ENCODE measurements at regions not wholly inside any gene's neighbourhood (a gene's known extent, or its start where the extent isn't known, plus 50 kb on each side); places are given as distances from the start of the nearest gene placed in this dataset.

- no peaks in the 10 kb centered on the region for H3K36me3 ChIP-seq
- H3K4me3 ChIP-seq, result no peak overlapping the region
- no peak for DNase-seq (ENCODE audit: extremely low spot score)
- TF ChIP-seq, protein P1, sequence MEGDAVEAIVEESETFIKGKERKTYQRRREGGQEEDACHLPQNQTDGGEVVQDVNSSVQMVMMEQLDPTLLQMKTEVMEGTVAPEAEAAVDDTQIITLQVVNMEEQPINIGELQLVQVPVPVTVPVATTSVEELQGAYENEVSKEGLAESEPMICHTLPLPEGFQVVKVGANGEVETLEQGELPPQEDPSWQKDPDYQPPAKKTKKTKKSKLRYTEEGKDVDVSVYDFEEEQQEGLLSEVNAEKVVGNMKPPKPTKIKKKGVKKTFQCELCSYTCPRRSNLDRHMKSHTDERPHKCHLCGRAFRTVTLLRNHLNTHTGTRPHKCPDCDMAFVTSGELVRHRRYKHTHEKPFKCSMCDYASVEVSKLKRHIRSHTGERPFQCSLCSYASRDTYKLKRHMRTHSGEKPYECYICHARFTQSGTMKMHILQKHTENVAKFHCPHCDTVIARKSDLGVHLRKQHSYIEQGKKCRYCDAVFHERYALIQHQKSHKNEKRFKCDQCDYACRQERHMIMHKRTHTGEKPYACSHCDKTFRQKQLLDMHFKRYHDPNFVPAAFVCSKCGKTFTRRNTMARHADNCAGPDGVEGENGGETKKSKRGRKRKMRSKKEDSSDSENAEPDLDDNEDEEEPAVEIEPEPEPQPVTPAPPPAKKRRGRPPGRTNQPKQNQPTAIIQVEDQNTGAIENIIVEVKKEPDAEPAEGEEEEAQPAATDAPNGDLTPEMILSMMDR (IDR thresholded peaks at IDR 0.05), result no peak
- TF ChIP-seq POLR2A (IDR thresholded peaks at IDR 0.05; ENCODE audit: low read depth), result no peak
- no peak for TF ChIP-seq EP300 (IDR thresholded peaks at IDR 0.05)
- no peak for TF ChIP-seq POLR2AphosphoS5 (IDR thresholded peaks at IDR 0.05)
- intact Hi-C loops (cut with DNase I), result no loop called here
- 70% methylated on average over 4 of the region's 4 CpGs for WGBS
- peaks cover 0 to 3% (median 0%) of the 10 kb centered on the region in 4 donors for H3K4me1 ChIP-seq
- H3K9me3 ChIP-seq, result no peaks in the 10 kb centered on the region
- H3K27me3 ChIP-seq, result peaks cover 0 to 7% (median 0%) of the 10 kb centered on the region in 4 donors
- H3K27ac ChIP-seq (replicated peaks in 1 of 4), result no peak overlapping the region
Measured at GRCh38 chr18:73741946-73742345, 405.7 kb downstream of the FBXO15 start.

DNA sequence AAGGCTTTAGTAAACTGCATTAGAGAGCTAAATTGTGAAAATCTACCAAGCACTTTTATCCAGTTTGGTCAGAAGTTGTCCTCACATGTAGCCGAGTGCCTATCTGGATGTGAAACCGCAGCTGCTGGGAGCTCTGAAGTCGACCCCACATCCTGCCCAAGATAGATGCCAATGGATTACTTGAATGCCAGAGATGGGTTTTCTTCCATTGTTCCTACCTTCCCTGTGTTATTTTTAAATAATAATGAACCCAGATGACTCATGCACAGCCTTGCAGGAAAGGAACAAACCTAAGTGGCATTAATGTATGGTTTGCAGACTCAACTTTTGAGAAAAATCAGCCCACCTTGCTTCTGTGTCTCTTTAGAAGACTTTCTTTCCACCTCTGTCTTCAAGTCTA is 408.5 kb downstream of the FBXO15 start:
- intact Hi-C loops (cut with DNase I), result no loop called here
- Histone ChIP-seq H3K4me1 (peaks cover 0 to 3% (median 0%) of the 10 kb centered on the region in 4 donors), H3K36me3 (no peaks in the 10 kb centered on the region), H3K27ac (replicated peaks in 1 of 4) (no peak overlapping the region), H3K27me3 (peaks cover 0 to 7% (median 0%) of the 10 kb centered on the region in 4 donors), H3K4me3 (no peak overlapping the region), H3K9me3 (no peaks in the 10 kb centered on the region)
- TF ChIP-seq POLR2AphosphoS5 (IDR thresholded peaks at IDR 0.05), result no peak
- TF ChIP-seq, protein P1 (IDR thresholded peaks at IDR 0.05), result no peak
- no peak for TF ChIP-seq EP300 (IDR thresholded peaks at IDR 0.05)
- no peak for TF ChIP-seq POLR2A (IDR thresholded peaks at IDR 0.05; ENCODE audit: low read depth)
- no peak for DNase-seq (ENCODE audit: extremely low spot score)
- 63% methylated on average over 3 of the region's 3 CpGs for WGBS

GRCh38 chr18:73737990-73738389 is 409.6 kb downstream of the FBXO15 start:
- Histone ChIP-seq H3K36me3 (no peaks in the 10 kb centered on the region), H3K27me3 (peaks cover 0 to 7% (median 0%) of the 10 kb centered on the region in 4 donors), H3K4me3 (no peak overlapping the region), H3K4me1 (peaks cover 0 to 3% (median 0%) of the 10 kb centered on the region in 4 donors), H3K27ac (replicated peaks in 1 of 4) (no peak overlapping the region), H3K9me3 (no peaks in the 10 kb centered on the region)
- no peak for DNase-seq (ENCODE audit: extremely low spot score)
- intact Hi-C loops (cut with DNase I), result no loop called here
- TF ChIP-seq, protein P1 (IDR thresholded peaks at IDR 0.05), result no peak
- no peak for TF ChIP-seq POLR2AphosphoS5 (IDR thresholded peaks at IDR 0.05)
- no peak for TF ChIP-seq EP300 (IDR thresholded peaks at IDR 0.05)
- TF ChIP-seq POLR2A (IDR thresholded peaks at IDR 0.05; ENCODE audit: low read depth), result no peak

GRCh38 chr18:73735836-73736235 is 411.8 kb downstream of the FBXO15 start:
- no peaks in the 10 kb centered on the region for H3K4me1 ChIP-seq

More at GRCh38 chr18:73735836-73736235, 411.8 kb downstream of the FBXO15 start:
- DNase-seq (ENCODE audit: extremely low spot score), result no peak
- no peaks in the 10 kb centered on the region for H3K36me3 ChIP-seq
- no peak overlapping the region for H3K4me3 ChIP-seq
- peaks cover 0 to 2% (median 0%) of the 10 kb centered on the region in 4 donors for H3K9me3 ChIP-seq
- H3K27ac ChIP-seq (replicated peaks in 1 of 4), result no peak overlapping the region
- TF ChIP-seq EP300 (IDR thresholded peaks at IDR 0.05) (no peak), POLR2A (IDR thresholded peaks at IDR 0.05; ENCODE audit: low read depth) (no peak), POLR2AphosphoS5 (IDR thresholded peaks at IDR 0.05) (no peak)
- TF ChIP-seq, protein P1 (IDR thresholded peaks at IDR 0.05), result no peak
- peaks cover 0 to 7% (median 0%) of the 10 kb centered on the region in 4 donors for H3K27me3 ChIP-seq
- intact Hi-C loops (cut with DNase I), result no loop called here
- 77% methylated on average over 6 of the region's 6 CpGs for WGBS
